Activated CD8-positive, alpha-beta memory T cell treated with anti-CD3 and anti-CD28 coated beads for 24 hours (primary cell): ENCODE measurements at regions not wholly inside any gene's neighbourhood (a gene's known extent, or its start where the extent isn't known, plus 50 kb on each side); places are given as distances from the start of the nearest gene placed in this dataset.

ENCODE experiments used
- DNase-seq: peaks from one replicate; pipeline ENCODE4 v3.0.0-alpha.2; 2020

- DNase-seq = no peak
Observed at GRCh38 chr11:32161293-32161692, 70.4 kb downstream of the RCN1 start.

GRCh38 chr11:32162351-32162750, 71.5 kb downstream of the RCN1 start:
- DNase-seq = no peak

- no peak for DNase-seq
Observed at GRCh38 chr11:32162906-32163305, 72.0 kb downstream of the RCN1 start.

GRCh38 chr11:32163557-32163956, 72.7 kb downstream of the RCN1 start:
- no peak for DNase-seq

GRCh38 chr11:32164836-32165235, 74.0 kb downstream of the RCN1 start:
- DNase-seq = no peak

- no peak for DNase-seq
Observed at GRCh38 chr11:32168924-32169323, 78.0 kb downstream of the RCN1 start.

GRCh38 chr11:32171445-32171844, 80.6 kb downstream of the RCN1 start:
- no peak for DNase-seq

- DNase-seq = no peak
Observed at GRCh38 chr11:32172041-32172847, 81.4 kb downstream of the RCN1 start.

GRCh38 chr11:32172848-32173834, 82.3 kb downstream of the RCN1 start:
- no peak for DNase-seq

GRCh38 chr11:32173977-32174376, 83.1 kb downstream of the RCN1 start:
- DNase-seq = no peak

GRCh38 chr11:32176223-32176934, 85.5 kb downstream of the RCN1 start:
- peak; percentile 91 for DNase-seq

- DNase-seq = no peak
Observed at GRCh38 chr11:32178692-32179091, 87.8 kb downstream of the RCN1 start.

GRCh38 chr11:32183512-32183911, 92.6 kb downstream of the RCN1 start:
- no peak for DNase-seq

GRCh38 chr11:32184041-32184722, 93.3 kb downstream of the RCN1 start:
- DNase-seq = no peak

- DNase-seq = no peak
Observed at GRCh38 chr11:32184723-32185376, 94.0 kb downstream of the RCN1 start.

- no peak for DNase-seq
Observed at GRCh38 chr11:32186118-32186517, 95.2 kb downstream of the RCN1 start.

GRCh38 chr11:32187111-32187510, 96.2 kb downstream of the RCN1 start:
- no peak for DNase-seq

- no peak for DNase-seq
Observed at GRCh38 chr11:32188785-32189184, 97.9 kb downstream of the RCN1 start.

GRCh38 chr11:32196137-32196536, 105.3 kb downstream of the RCN1 start:
- DNase-seq = no peak

- DNase-seq = no peak
Observed at GRCh38 chr11:32198053-32198452, 107.2 kb downstream of the RCN1 start.

- no peak for DNase-seq
Observed at GRCh38 chr11:32200136-32200847, 109.4 kb downstream of the RCN1 start.
